Endothelial cell of umbilical vein (primary cell): ENCODE measurements at regions not wholly inside any gene's neighbourhood (a gene's known extent, or its start where the extent isn't known, plus 50 kb on each side); places are given as distances from the start of the nearest gene placed in this dataset.
A peak's percentile ranks its signal among the peaks of the same experiment; 100 is the strongest.

Experiments
- BruUV-seq: library from RNA; stranded (reverse); fragments of 400-500 nt; replicated peaks from 2 replicates; lab custom pipeline; 2021; lab: Mats Ljungman, UMichigan
- CTCF ChIA-PET: fragments of 300-600, 350-600 bp; sonication (Branson Sonifier 250); formaldehyde crosslinking; loops from one replicate; lab custom pipeline; 2021; ENCODE audit warnings: antibody characterized with exemption, inconsistent platforms; lab: Charles Lee
- POLR2A ChIA-PET: fragments of 300-600, 350-600 bp; sonication (Branson Sonifier 250); formaldehyde crosslinking; loops from one replicate; lab custom pipeline; 2021; ENCODE audit warnings: antibody characterized with exemption, inconsistent platforms; lab: Charles Lee
- DNase-seq: peaks from one replicate; pipeline ENCODE4 v3.0.0-alpha.2; 2011; ENCODE audit warnings: low read depth, low spot score
- FAIRE-seq: peaks from 2 replicates; lab custom pipeline; 2011; peaks lifted over from hg19 to GRCh38; lab: Jason Lieb, UNC
- H2AFZ ChIP-seq: 2 replicates; pipeline ENCODE4 v1.6.0; 2012; ENCODE audit warnings: low read depth, low read length, control low read depth, inconsistent platforms
- H3K27ac ChIP-seq: 2 replicates; pipeline ENCODE4 v1.5.1; 2011; ENCODE audit warnings: low read depth, mild to moderate bottlenecking, control low read depth, low read length, moderate library complexity; ENCODE audit not compliant: insufficient read depth
- H3K27me3 ChIP-seq, 2 experiments: 2 replicates each; pipeline versions ENCODE4 v1.6.0 to v1.6.1; 2011; ENCODE audit warnings: low read length in 2 of 2, mixed read lengths in 1 of 2; ENCODE audit not compliant: control insufficient read depth in 2 of 2, insufficient read depth in 2 of 2
- H3K36me3 ChIP-seq, 2 experiments: 2 replicates in 1 of 2; 3 replicates in 1 of 2; pipeline ENCODE4 v1.5.1; 2011; ENCODE audit warnings: low read length in 2 of 2, mild to moderate bottlenecking in 1 of 2, moderate library complexity in 1 of 2; ENCODE audit not compliant: control insufficient read depth in 2 of 2, insufficient read depth in 2 of 2; ENCODE audit errors: extremely low read depth in 1 of 2
- H3K4me1 ChIP-seq: 3 replicates; pipeline ENCODE4 v1.5.1; 2011; ENCODE audit warnings: mild to moderate bottlenecking, low read length; ENCODE audit not compliant: control insufficient read depth, insufficient read depth; ENCODE audit errors: extremely low read depth
- H3K4me2 ChIP-seq: 2 replicates; pipeline ENCODE4 v1.6.1; 2011; ENCODE audit warnings: low read length, control low read depth, mixed read lengths; ENCODE audit not compliant: insufficient read depth
- H3K4me3 ChIP-seq, 3 experiments: fragments of 200-600 bp in 1 of 3; sonication (generic), shearing (Covaris generic) in 1 of 3; replicated peaks in 1 of 3; 2 replicates each; pipeline ENCODE4 v1.5.1; 2011 to 2016; ENCODE audit warnings: control low read depth in 3 of 3, low read length in 3 of 3, mild to moderate bottlenecking in 2 of 3, inconsistent platforms in 1 of 3, low read depth in 1 of 3, moderate library complexity in 1 of 3; ENCODE audit not compliant: insufficient read depth in 1 of 3
- H3K79me2 ChIP-seq: 2 replicates; pipeline ENCODE4 v1.6.0; 2012; ENCODE audit warnings: low read length, inconsistent platforms; ENCODE audit not compliant: control insufficient read depth, insufficient read depth
- H3K9ac ChIP-seq: replicated peaks from 2 replicates; pipeline ENCODE3; 2011; ENCODE audit warnings: low read length, control low read depth; ENCODE audit not compliant: insufficient read depth; ENCODE audit errors: extremely low read depth
- H3K9me1 ChIP-seq: replicated peaks from 3 replicates; pipeline ENCODE4 v1.6.0; 2011; ENCODE audit warnings: mild to moderate bottlenecking, low read length; ENCODE audit not compliant: control insufficient read depth, insufficient read depth; ENCODE audit errors: extremely low read depth
- H3K9me3 ChIP-seq: replicated peaks from 2 replicates; pipeline ENCODE4 v1.5.1; 2012; ENCODE audit warnings: low read length, inconsistent platforms; ENCODE audit not compliant: control insufficient read depth, insufficient read depth
- H4K20me1 ChIP-seq: replicated peaks from 2 replicates; pipeline ENCODE3; 2011; ENCODE audit warnings: mild to moderate bottlenecking, low read length; ENCODE audit not compliant: control insufficient read depth, insufficient read depth; ENCODE audit errors: extremely low read depth
- CTCF ChIP-seq, 2 donors: IDR thresholded peaks; 1 replicate in 1 of 2; 2 replicates in 1 of 2; pipeline ENCODE4 v1.5.1; 2011; ENCODE audit warnings: low read length in 2 of 2, mild to moderate bottlenecking in 2 of 2, moderate library complexity in 2 of 2, control low read depth in 1 of 2, inconsistent platforms in 1 of 2, low read depth in 1 of 2; ENCODE audit not compliant: insufficient read depth in 1 of 2; ENCODE audit errors: extremely low read depth in 1 of 2
- EZH2 ChIP-seq: IDR thresholded peaks from 2 replicates; pipeline ENCODE4 v1.6.1; 2012; ENCODE audit warnings: borderline replicate concordance, low read depth, mild to moderate bottlenecking, moderate library complexity, low read length, inconsistent platforms; ENCODE audit not compliant: severe bottlenecking
- FOS ChIP-seq: IDR thresholded peaks from 2 replicates; pipeline ENCODE4 v1.6.1; 2011; ENCODE audit warnings: mild to moderate bottlenecking, low read length, moderate library complexity, borderline replicate concordance; ENCODE audit not compliant: insufficient read depth
- GATA2 ChIP-seq: IDR thresholded peaks from 2 replicates; pipeline ENCODE4 v1.7.0; 2011; ENCODE audit warnings: low read depth, mild to moderate bottlenecking, moderate library complexity, mixed read lengths, low read length; ENCODE audit not compliant: insufficient read length, insufficient read depth
- JUN ChIP-seq: IDR thresholded peaks from 2 replicates; pipeline ENCODE4 v1.6.1; 2011; ENCODE audit warnings: borderline replicate concordance, low read depth; ENCODE audit not compliant: insufficient read length, insufficient read depth
- MAX ChIP-seq: IDR thresholded peaks from 2 replicates; pipeline ENCODE4 v1.6.1; 2011; ENCODE audit not compliant: insufficient read depth, insufficient read length
- MYC ChIP-seq: IDR thresholded peaks from one replicate; pipeline ENCODE4 v1.6.1; 2011; ENCODE audit warnings: mild to moderate bottlenecking, low read depth, low read length
- POLR2A ChIP-seq: IDR thresholded peaks from 2 replicates; pipeline ENCODE4 v1.6.1; 2012; ENCODE audit warnings: low read depth, mild to moderate bottlenecking, control low read depth, low read length
- POLR2AphosphoS5 ChIP-seq: IDR thresholded peaks from 2 replicates; pipeline ENCODE4 v1.6.1; 2012; ENCODE audit warnings: low read depth, mild to moderate bottlenecking, control low read depth, low read length, moderate library complexity; ENCODE audit not compliant: insufficient read depth
- dilution Hi-C: fragments of 300-500 bp; cut with MboI; formaldehyde crosslinking; loops from one replicate; pipeline ENCODE4 v1.15.0; 2019; ENCODE audit warnings: low sequenced_read_pairs; ENCODE audit not compliant: extremely low pct_ligation_motif_present
- intact Hi-C: fragments of 100-400 bp; cut with micrococcal nuclease; formaldehyde crosslinking; loops from one replicate; pipeline ENCODE4 v1.10.0; 2022

- Histone ChIP-seq H4K20me1 (no peaks in the 10 kb centered on the region), H3K79me2 (no peaks in the 10 kb centered on the region), H3K9me3 (no peaks in the 10 kb centered on the region), H3K9me1 (no peaks in the 10 kb centered on the region), H3K36me3 (no peaks in the 10 kb centered on the region), H3K4me1 (no peaks in the 10 kb centered on the region), H3K27me3 (no peaks in the 10 kb centered on the region), H3K4me3 (no peak overlapping the region), H3K27ac (no peak overlapping the region), H2AFZ (peak overlapping the region; percentile 12), H3K4me2 (no peak overlapping the region), H3K9ac (no peak overlapping the region)
- ChIA-PET CTCF (no interaction called here), POLR2A (no interaction called here)
- intact Hi-C loops (no loop called here), dilution Hi-C loops (no loop called here)
- DNase-seq = no peak
- TF ChIP-seq CTCF (IDR thresholded peaks at IDR 0.05; ENCODE audit: extremely low read depth in 1 of 2, insufficient read depth in 1 of 2, low read depth in 1 of 2, low read length in 2 of 2) (no peak), EZH2 (no peak), GATA2 (no peak), POLR2AphosphoS5 (no peak), MYC (no peak), MAX (no peak), FOS (no peak), POLR2A (no peak), JUN (no peak)
- BruUV-seq = no TSS peak
- no peak for FAIRE-seq
Observed at GRCh38 chr2:221228214-221228769, 343.8 kb downstream of the EPHA4 start.
